A549 (cell line): ENCODE measurements at regions not wholly inside any gene's neighbourhood (a gene's known extent, or its start where the extent isn't known, plus 50 kb on each side); places are given as distances from the start of the nearest gene placed in this dataset.

Experiments used
- CEBPB ChIP-seq, 2 experiments: fragments of >200 bp in 1 of 2; sonication (Bioruptor Twin) in 1 of 2; formaldehyde crosslinking in 1 of 2; IDR thresholded peaks; 2 replicates each; pipeline ENCODE4 v1.6.1; 2012 to 2016
- MAX ChIP-seq: IDR thresholded peaks from 2 replicates; pipeline ENCODE4 v1.6.1; 2012
- MAZ ChIP-seq: fragments of 150-350 bp; IDR thresholded peaks from 2 replicates; pipeline ENCODE4 v1.6.1; 2014; ENCODE audit warnings: antibody characterized with exemption, low read depth, low read length, borderline replicate concordance
- MYC ChIP-seq: IDR thresholded peaks from 2 replicates; pipeline ENCODE4 v1.6.1; 2012; ENCODE audit warnings: mild to moderate bottlenecking, inconsistent platforms, low read length, improper control_type of control experiment, borderline replicate concordance
- SMC3 ChIP-seq: fragments of >200 bp; sonication (Bioruptor Twin); formaldehyde crosslinking; IDR thresholded peaks from 3 replicates; pipeline ENCODE4 v1.6.1; 2018; ENCODE audit warnings: inconsistent platforms
- ZFP36 ChIP-seq: fragments of 450-650 bp; IDR thresholded peaks from 2 replicates; pipeline ENCODE4 v1.6.1; 2014; ENCODE audit warnings: borderline replicate concordance; ENCODE audit not compliant: partially characterized antibody
- TF ChIP-seq, protein P1 (sequence below): fragments of >200 bp; sonication (Bioruptor Twin); formaldehyde crosslinking; IDR thresholded peaks from 3 replicates; pipeline ENCODE4 v1.5.1; 2016

DNA sequence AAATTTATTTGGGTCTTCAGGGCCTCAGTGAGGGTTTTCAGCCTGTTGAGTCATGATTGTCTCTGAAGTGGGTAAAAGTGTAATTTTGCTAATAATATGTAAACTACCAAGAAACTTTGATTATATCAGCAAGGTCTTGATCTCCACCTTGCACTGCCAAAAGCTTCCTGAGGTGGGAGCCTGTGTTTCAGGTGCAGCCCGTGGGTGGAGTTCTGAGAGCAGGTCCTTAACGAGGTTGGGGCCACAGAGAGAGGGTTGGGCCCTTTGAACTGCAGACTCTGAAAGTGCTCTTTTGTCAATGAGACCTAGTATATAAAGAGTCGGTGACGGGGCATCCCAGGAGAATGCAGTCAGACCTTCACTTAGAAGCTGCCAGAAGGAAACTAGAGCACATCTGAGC lies 129.7 kb upstream of the MAP3K4 start:
- TF ChIP-seq SMC3 (no peak), MAX (no peak), ZFP36 (no peak), CEBPB (IDR thresholded peaks at IDR 0.05) (no peak), MYC (no peak), MAZ (no peak)
- TF ChIP-seq, protein P1, sequence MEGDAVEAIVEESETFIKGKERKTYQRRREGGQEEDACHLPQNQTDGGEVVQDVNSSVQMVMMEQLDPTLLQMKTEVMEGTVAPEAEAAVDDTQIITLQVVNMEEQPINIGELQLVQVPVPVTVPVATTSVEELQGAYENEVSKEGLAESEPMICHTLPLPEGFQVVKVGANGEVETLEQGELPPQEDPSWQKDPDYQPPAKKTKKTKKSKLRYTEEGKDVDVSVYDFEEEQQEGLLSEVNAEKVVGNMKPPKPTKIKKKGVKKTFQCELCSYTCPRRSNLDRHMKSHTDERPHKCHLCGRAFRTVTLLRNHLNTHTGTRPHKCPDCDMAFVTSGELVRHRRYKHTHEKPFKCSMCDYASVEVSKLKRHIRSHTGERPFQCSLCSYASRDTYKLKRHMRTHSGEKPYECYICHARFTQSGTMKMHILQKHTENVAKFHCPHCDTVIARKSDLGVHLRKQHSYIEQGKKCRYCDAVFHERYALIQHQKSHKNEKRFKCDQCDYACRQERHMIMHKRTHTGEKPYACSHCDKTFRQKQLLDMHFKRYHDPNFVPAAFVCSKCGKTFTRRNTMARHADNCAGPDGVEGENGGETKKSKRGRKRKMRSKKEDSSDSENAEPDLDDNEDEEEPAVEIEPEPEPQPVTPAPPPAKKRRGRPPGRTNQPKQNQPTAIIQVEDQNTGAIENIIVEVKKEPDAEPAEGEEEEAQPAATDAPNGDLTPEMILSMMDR: no peak
